CD4-positive, alpha-beta T cell treated with Interleukin-21 for 1 hour (primary cell): ENCODE measurements at regions not wholly inside any gene's neighbourhood (a gene's known extent, or its start where the extent isn't known, plus 50 kb on each side); places are given as distances from the start of the nearest gene placed in this dataset.
A peak's percentile ranks its signal among the peaks of the same experiment; 100 is the strongest.

Experiments used
- DNase-seq: peaks from one replicate; pipeline ENCODE4 v3.0.0-alpha.2; 2020

DNA sequence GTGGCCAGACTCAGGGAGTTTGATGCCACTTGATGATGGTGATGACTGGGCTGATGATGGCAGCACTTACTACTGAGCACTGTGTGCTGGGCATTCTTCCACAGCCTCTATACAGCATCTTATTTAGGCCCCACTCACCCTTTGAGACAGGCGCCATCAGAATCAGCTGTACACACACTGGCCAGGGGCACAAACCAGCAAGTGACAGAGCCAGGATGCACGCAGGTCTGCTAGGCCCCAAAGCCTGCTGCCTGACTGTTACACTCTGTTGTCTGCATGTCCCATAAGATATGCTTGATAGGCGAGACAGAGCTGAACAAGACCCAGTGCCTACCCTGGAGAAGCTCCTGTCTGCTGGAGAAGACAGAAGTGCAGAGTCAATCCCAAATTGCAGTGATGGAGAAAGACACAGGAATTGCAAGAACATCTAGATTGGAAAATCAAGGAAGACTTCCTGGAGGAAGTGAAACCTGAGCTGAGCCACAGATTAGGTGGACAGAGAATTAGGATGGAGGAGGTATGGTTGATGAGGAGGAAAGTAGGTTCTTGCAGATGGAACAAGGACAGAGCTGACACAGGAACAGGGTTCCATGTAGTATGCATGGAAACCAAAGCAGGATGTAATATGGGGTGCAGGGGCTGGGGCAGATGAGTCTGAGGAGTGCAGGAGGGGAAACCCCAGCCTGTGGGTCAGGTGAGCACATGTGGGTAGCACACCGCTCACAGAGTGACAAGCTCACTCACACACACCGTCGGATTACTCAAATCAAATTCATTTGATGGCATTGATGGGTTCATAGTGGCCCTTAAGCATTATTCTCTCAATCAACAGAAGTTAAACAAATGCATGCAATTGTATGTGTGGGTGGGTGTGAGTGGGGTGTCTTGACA lies 117.3 kb downstream of the BEGAIN start:
- DNase-seq, result no peak

DNA sequence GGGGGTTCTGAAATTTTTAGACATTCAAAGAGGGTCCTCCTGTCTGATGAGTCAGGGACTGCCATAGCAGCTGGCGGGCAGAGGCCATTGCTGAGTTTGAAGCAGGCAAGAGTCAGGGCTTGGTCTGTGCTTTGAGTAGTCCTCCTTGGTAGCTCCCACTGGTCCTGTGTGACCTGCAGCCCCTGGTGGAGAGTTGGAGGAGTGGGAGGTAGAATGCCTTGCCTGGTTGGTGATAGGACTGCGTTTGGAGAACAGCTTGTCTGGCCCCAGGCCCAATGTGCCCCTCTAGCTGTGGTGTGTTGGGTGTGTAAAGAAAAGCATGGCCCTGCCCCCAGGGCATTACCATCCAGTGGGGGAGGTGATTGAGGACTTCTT lies 116.7 kb downstream of the BEGAIN start:
- no peak for DNase-seq

DNA sequence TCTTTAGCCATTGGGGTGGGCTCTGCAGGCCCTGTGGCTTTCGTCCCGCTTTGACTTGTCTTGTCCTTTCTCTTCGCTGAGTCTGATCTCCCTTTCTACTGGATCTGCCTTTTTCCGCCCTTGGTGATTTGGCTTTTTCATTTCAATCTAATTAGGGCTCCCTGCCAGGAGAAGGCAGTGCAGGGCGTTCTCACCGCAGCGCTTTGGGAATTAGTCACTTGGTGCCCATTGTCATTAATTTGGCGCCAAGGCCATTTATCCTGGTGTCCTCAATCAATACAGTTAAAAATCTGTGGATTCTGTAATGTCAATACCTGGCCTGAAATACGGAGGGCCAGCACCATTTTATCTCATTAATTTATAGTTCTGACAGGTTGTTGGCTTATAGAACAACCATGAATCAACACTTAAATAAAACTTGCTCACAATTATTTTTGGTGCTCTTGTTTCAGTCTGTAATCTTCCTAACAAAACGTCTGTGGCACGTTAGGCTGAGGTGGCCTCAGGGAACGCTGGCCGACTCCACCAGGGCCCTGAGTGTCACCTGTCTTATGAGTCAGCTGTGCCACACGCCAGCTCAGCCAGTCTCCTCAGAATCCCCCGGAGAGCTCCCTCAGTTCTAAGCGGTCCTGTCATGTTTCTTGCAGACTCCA lies 115.7 kb downstream of the BEGAIN start:
- DNase-seq, result no peak

DNA sequence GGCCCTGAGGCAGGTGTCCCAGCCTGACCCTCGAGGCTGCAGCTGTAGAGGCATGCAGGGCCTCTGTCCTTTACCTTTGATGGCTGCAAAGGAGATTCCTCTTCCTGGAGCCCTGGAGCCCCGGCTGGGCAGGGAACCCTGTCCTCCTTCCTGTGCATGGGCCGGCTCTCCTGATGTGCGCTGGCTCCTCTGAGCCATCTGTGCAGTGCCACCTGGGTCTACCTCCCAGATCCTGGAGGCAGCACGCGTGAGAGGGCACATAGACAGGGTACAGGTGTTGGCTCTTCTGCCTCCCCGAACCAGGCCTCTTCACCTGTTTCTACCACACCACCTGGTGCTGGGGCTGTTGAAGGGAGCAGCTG lies 115.1 kb downstream of the BEGAIN start:
- DNase-seq, result no peak

GRCh38 chr14:100472491-100472890 lies 114.7 kb downstream of the BEGAIN start:
- no peak for DNase-seq

- no peak for DNase-seq
These were observed 114.0 kb downstream of the BEGAIN start for GRCh38 chr14:100473249-100473648.

GRCh38 chr14:100474196-100474595 lies 113.0 kb downstream of the BEGAIN start:
- DNase-seq, result no peak

DNA sequence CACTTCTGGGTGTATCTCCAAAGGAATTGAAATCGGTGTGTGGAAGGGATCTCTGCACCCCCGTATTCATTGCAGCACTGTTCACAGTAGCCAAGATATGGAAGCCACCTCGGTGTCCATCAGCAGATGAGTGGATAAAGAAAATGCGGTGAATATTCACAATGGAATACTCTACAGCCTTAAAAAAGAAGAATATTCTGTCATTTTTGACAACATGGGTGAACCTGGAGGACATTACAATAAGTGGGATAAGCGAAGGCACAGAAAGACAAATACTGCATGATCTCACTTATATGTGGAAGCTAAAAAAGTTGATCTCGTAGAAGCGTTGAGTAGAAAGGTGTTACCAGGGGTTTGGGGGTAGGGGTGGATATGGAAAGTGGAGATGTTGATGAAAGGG lies 111.9 kb downstream of the BEGAIN start:
- no peak for DNase-seq

DNA sequence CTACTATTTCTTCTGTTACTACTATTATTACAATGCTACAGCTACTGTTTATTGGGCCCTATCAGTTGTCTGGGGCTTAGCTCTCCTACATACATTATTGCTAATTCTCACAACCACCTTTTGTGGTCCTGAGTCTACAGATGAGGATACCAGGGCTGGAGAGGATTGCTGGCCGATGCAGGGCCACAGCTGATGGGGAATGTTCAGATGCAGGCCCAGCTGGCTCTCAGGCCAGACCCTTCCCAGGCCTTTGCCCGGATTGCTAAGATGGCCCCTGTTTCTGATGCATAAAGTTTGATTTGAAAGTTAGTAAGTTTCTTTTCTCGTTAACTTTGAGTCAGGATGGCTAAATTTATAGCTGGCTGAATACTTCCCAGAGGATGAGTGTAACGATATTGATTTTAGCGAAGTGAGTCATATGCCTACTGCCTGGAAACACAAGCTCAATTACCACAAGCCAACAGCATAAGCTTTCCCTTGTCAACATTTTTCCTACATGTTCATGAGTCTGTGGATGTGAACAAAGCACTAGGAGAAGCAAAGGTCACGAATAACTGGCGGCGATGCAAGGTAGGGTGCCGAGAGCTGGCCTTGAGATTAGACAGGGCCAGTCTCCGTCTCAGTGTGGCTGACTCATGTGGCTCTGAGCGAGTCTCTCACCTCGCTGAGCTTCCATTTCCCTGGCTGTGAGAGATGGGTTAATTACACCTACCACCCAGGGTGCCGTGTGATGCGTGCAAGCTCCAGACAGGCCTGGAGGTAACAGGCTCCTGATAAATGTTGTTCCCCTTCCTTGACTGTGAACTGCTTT lies 111.0 kb downstream of the BEGAIN start:
- no peak for DNase-seq

DNA sequence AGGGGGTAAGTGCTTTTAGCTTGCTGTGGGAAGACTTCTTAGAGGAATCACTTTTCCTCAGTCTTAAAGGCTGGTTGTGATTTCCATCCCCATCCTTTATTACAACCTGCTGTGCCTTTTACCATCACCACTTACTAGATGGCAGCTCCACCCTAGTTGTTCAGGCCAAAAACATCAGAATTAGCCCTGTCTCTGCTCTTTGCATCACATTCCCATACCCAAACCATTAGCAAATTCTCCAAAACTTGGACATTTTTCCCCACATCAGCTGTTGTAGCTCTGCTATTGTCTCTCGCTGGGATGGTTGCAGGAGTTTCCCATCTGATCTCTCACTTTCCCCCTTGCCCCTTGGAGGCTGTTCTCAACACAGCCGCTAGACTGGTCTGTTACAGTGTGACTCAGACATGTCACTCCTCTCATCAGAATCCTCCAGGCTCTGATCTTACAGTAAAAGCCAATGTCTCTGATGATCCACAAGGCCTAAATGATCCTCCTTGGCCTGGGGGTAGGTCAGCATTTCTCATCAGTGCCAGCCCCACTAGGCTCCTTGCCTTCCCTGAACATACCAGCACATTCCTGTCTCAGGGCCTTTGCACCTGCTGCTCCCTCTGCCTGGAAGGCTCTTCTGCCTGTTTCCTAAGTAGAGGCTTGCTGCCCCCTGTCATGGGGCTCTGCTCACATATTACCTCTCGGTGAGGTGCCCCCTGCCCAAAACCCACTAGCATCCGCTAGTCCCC lies 102.5 kb downstream of the BEGAIN start:
- no peak for DNase-seq

DNA sequence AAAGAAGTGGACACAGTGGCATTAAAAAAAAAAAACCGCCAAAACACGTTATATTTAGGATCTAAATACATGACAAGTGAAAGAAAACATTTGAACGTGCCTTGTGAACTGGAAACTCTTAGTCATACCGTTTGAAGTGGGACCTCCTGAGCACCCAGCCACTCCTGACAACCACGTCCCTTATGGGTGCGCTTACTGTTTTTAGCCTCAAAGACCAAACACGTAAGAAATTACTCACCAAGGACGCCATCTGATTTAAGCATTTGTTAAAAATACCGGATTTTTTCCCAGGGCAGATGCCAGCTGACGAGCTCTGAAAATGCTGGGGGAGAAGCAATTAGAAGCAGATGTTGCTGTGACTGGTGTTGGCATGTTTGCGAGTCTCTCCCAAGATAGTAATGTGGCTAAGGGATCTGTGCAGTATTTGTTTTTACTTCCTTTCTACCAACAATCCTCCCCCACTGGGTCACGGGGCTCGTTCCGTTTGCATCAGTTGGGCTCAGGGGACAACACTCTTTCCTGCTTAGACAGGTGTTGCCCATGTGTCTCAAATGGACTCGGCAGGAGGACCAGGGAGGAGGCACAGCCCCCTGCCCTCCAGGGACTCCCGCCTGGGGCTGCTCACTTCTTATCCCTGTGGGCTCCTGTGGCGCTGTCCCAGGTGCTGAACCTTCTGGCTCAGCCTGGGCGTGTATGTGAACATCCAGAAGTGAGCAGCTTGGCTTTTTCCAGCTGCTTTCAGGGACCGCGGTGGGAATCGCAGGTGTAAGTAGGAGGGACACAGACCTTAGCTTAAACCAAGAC lies 101.0 kb downstream of the BEGAIN start:
- DNase-seq, result peak; percentile 39
